ENCODE measurements at regions not wholly inside any gene's neighbourhood (a gene's known extent, or its start where the extent isn't known, plus 50 kb on each side); places are given as distances from the start of the nearest gene placed in this dataset.

DNA sequence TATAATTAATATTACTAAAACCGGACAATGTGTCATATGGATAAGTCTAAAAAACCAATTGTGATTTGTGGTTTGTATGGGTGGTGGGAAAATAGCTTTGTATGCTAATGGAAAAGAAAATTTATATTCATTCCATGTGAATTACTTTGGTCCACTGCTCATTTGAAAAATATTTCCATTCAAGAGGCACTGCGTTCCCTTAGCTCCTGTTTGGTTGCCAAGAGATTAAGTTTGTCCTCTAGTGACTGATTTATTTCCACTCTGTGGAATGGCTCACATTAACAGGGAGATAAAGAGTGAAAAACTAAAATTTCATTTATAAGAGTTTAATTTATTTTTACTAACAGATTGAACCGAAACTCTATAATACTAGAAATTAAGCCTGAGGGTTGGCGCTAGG, 744.1 kb upstream of the CHRM3 start:
- H3K27ac ChIP-seq = no peak overlapping the region
- TF ChIP-seq ZFX (IDR thresholded peaks at IDR 0.05; ENCODE audit: borderline replicate concordance) = no peak
- no peak for TF ChIP-seq CTCF (IDR thresholded peaks at IDR 0.05)

- no peak overlapping the region for H3K27ac ChIP-seq
- TF ChIP-seq ZFX (IDR thresholded peaks at IDR 0.05; ENCODE audit: borderline replicate concordance) (no peak), CTCF (IDR thresholded peaks at IDR 0.05) (no peak)
Observed at GRCh38 chr1:238639861-238640260, 746.5 kb upstream of the CHRM3 start.

- no peak for TF ChIP-seq CTCF (IDR thresholded peaks at IDR 0.05)
- TF ChIP-seq ZFX (IDR thresholded peaks at IDR 0.05; ENCODE audit: borderline replicate concordance) = no peak
- H3K27ac ChIP-seq = no peak overlapping the region
Observed at GRCh38 chr1:238628110-238628509, 737.4 kb upstream of the ZP4 start.

DNA sequence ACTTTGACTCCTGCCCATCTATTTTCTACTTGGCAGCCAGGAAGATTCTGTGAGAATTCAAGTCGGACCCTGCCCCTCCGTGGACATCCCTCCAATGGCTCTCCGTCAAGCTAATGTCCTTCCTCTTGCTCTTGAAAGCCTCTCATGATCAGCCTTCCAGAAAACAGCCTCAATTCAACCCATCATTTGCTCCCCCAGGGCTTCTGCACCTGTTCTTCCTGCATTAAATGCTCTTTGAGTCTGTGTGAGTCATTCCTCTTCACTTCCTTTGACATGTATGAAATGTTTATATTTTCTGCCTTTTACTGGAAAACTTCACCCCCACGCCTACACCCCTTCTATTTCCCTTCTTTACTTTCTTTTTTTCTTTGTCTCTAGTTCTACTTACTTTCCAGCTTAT, 734.1 kb upstream of the ZP4 start:
- no peak for TF ChIP-seq CTCF (IDR thresholded peaks at IDR 0.05)
- no peak for TF ChIP-seq ZFX (IDR thresholded peaks at IDR 0.05; ENCODE audit: borderline replicate concordance)
- H3K27ac ChIP-seq = no peak overlapping the region

DNA sequence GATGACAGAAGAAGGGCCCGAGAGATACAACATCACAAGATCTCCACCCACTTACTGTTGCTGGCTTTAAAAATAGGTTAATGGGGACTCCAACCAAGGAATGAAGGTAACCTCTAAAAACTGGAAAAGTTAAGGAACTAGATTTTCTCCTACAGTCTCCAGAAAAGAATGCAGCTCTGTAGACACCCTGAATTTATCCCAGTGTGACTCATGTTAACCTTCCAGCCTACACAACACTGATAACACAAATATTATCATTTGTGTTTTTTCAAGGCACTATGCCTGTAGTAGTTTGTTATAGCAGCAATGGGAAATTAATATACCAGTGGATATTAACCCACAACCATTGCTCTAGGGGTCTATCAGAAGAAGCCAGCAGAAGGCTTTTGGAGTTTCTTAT, 730.7 kb upstream of the ZP4 start:
- TF ChIP-seq CTCF (IDR thresholded peaks at IDR 0.05) (no peak), ZFX (IDR thresholded peaks at IDR 0.05; ENCODE audit: borderline replicate concordance) (no peak)
- H3K27ac ChIP-seq = no peak overlapping the region

DNA sequence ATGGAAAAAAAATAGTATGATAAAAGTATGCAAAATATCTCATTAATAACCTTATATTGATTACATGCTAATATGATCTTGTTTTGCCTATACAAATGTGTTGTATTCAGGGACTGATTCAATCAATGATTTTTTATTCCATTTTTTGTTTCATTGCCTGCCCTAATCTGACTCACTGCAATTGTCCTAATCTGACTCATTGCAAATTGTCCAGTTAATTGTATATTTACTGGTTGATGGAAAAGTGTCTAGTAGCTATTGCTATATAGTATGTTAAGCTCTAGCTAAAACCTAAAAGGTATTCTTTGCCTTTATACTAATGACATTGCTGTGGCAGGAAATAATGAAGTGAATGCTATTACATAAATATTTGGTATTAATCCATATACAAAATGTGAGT, 728.9 kb upstream of the ZP4 start:
- TF ChIP-seq CTCF (IDR thresholded peaks at IDR 0.05) (no peak), ZFX (IDR thresholded peaks at IDR 0.05; ENCODE audit: borderline replicate concordance) (no peak)
- no peak overlapping the region for H3K27ac ChIP-seq

DNA sequence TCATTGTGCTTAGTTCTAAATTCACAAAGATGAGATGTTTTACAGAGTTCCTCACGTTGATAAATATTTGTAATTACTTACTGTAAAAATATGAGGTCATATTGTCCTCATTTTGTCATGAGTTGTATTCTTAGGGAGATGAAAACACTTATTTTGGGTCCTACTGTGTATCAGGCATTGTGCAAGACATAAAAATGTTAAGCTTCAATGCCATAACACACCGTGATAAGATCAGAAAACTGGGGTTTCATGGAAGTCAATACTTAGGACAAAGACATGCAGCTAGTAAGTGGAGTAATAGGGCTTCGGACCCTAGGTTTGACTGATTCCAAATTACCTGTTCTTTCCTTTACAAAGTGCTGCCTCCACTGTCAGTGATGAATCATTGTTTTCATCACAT, 720.7 kb upstream of the ZP4 start:
- TF ChIP-seq CTCF (IDR thresholded peaks at IDR 0.05) (no peak), ZFX (IDR thresholded peaks at IDR 0.05; ENCODE audit: borderline replicate concordance) (no peak)
- no peak overlapping the region for H3K27ac ChIP-seq

All from 22Rv1 (cell line).